HepG2 (cell line): ENCODE measurements at regions not wholly inside any gene's neighbourhood (a gene's known extent, or its start where the extent isn't known, plus 50 kb on each side); places are given as distances from the start of the nearest gene placed in this dataset.

Experiments used
- ATAC-seq: fragments of 200-7000 bp; cut with Tn5 transposase; 3 replicates; pipeline ENCODE4 v1.9.1; 2020; ENCODE audit warnings: mild to moderate bottlenecking, moderate library complexity
- BruUV-seq: library from RNA; stranded (reverse); fragments of 400-500 nt; replicated peaks from 2 replicates; lab custom pipeline; 2021; lab: Mats Ljungman, UMichigan
- CTCF ChIA-PET: fragments of 300-600 bp; formaldehyde crosslinking; extraction: SDS; loops from one replicate; lab custom pipeline; 2021; ENCODE audit warnings: low total read pairs, inconsistent platforms, low intra/inter-chr PET ratio; lab: Yijun Ruan, JAX
- POLR2A ChIA-PET: fragments of 350-600 bp; sonication (Branson Sonifier 250); formaldehyde crosslinking; loops from one replicate; lab custom pipeline; 2020; ENCODE audit warnings: antibody characterized with exemption, inconsistent platforms; lab: Yijun Ruan, JAX
- DNase-seq: peaks from one replicate; pipeline ENCODE4 v3.0.0-alpha.2; 2015; ENCODE audit warnings: low spot score
- FAIRE-seq: peaks from 3 replicates; lab custom pipeline; 2011; peaks lifted over from hg19 to GRCh38; lab: Jason Lieb, UNC
- H2AFZ ChIP-seq: one replicate; pipeline ENCODE4 v1.6.1; 2011; ENCODE audit warnings: low read length, inconsistent platforms
- H3K27ac ChIP-seq: fragments of 300-600 bp; 3 replicates; pipeline ENCODE4 v1.8.0; 2011; ENCODE audit warnings: mixed run types, mild to moderate bottlenecking, mixed read lengths, low read length, inconsistent platforms; ENCODE audit not compliant: insufficient read depth; ENCODE audit errors: extremely low read length
- H3K27me3 ChIP-seq, 2 experiments: fragments of 200-600 bp in 1 of 2; 2 replicates in 1 of 2; 3 replicates in 1 of 2; pipeline versions ENCODE4 v1.6.0 to v1.8.0; 2011; ENCODE audit warnings: low read length in 2 of 2, mild to moderate bottlenecking in 2 of 2, moderate library complexity in 2 of 2, inconsistent platforms in 1 of 2; ENCODE audit not compliant: insufficient read depth in 2 of 2, control insufficient read depth in 1 of 2
- H3K36me3 ChIP-seq, 2 experiments: fragments of 200-600 bp in 1 of 2; replicated peaks in 1 of 2; 2 replicates in 1 of 2; 3 replicates in 1 of 2; pipeline versions ENCODE4 v1.5.1 to v1.8.0; 2011; ENCODE audit warnings: low read length in 2 of 2, inconsistent platforms in 1 of 2; ENCODE audit not compliant: insufficient read depth in 2 of 2, control insufficient read depth in 1 of 2
- H3K4me1 ChIP-seq: 2 replicates; pipeline ENCODE4 v1.5.1; 2012; ENCODE audit warnings: low read length, inconsistent platforms; ENCODE audit not compliant: insufficient read depth
- H3K4me2 ChIP-seq: 2 replicates; pipeline ENCODE4 v1.6.0; 2011; ENCODE audit warnings: low read depth, low read length, inconsistent platforms
- H3K4me3 ChIP-seq, 3 experiments: fragments of 200-600 bp in 1 of 3; sonication (generic), shearing (Covaris generic) in 1 of 3; replicated peaks in 1 of 3; 2 replicates each; pipeline ENCODE4 v1.5.1; 2011 to 2016; ENCODE audit warnings: low read length in 3 of 3, inconsistent platforms in 2 of 3, low read depth in 2 of 3, mild to moderate bottlenecking in 2 of 3, control low read depth in 1 of 3, mixed read lengths in 1 of 3; ENCODE audit not compliant: insufficient read depth in 1 of 3
- H3K79me2 ChIP-seq: one replicate; pipeline ENCODE4 v1.6.1; 2011; ENCODE audit warnings: low read length, inconsistent platforms; ENCODE audit not compliant: insufficient read depth
- H3K9ac ChIP-seq: 2 replicates; pipeline ENCODE4 v1.6.0; 2011; ENCODE audit warnings: mild to moderate bottlenecking, low read depth, low read length, inconsistent platforms; ENCODE audit not compliant: insufficient read depth
- H3K9me3 ChIP-seq: 2 replicates; pipeline ENCODE4 v1.5.1; 2012; ENCODE audit warnings: mild to moderate bottlenecking, low read length
- H4K20me1 ChIP-seq: 2 replicates; pipeline ENCODE4 v1.6.0; 2011; ENCODE audit warnings: inconsistent platforms, mild to moderate bottlenecking, low read length, moderate library complexity; ENCODE audit not compliant: insufficient read depth
- BRD4 ChIP-seq: sonication (generic); formaldehyde crosslinking; IDR thresholded peaks from 2 replicates; pipeline ENCODE4 v1.4.0; 2020; ENCODE audit warnings: missing genetic modification reagents
- DR1 ChIP-seq: sonication (generic); formaldehyde crosslinking; IDR thresholded peaks from 2 replicates; pipeline ENCODE4 v1.8.0; 2021; ENCODE audit warnings: mild to moderate bottlenecking, missing genetic modification reagents, inconsistent platforms
- MIXL1 ChIP-seq: IDR thresholded peaks from 2 replicates; pipeline ENCODE4 v1.6.1; 2016
- NR1H2 ChIP-seq: sonication (generic); formaldehyde crosslinking; IDR thresholded peaks from 2 replicates; pipeline ENCODE4 v1.8.1; 2022; ENCODE audit warnings: low read depth, missing genetic modification reagents, borderline replicate concordance
- SMAD1 ChIP-seq: sonication (generic); formaldehyde crosslinking; IDR thresholded peaks from 2 replicates; pipeline ENCODE4 v1.4.0; 2020; ENCODE audit warnings: missing genetic modification reagents, low read depth, mild to moderate bottlenecking, borderline replicate concordance
- YEATS2 ChIP-seq: sonication (generic); formaldehyde crosslinking; IDR thresholded peaks from 2 replicates; pipeline ENCODE4 v1.4.0; 2020; ENCODE audit warnings: missing genetic modification reagents, borderline replicate concordance
- ZMYM4 ChIP-seq: sonication (generic); formaldehyde crosslinking; IDR thresholded peaks from 2 replicates; pipeline ENCODE4 v1.8.1; 2023; ENCODE audit warnings: mild to moderate bottlenecking, missing genetic modification reagents
- ZNF264 ChIP-seq: sonication (generic); formaldehyde crosslinking; IDR thresholded peaks from 2 replicates; pipeline ENCODE4 v1.4.0; 2020; ENCODE audit warnings: missing genetic modification reagents
- ZNF33B ChIP-seq: sonication (generic); formaldehyde crosslinking; IDR thresholded peaks from 2 replicates; pipeline ENCODE4 v1.5.1; 2020; ENCODE audit warnings: mild to moderate bottlenecking, missing genetic modification reagents
- ZNF496 ChIP-seq: sonication (generic); formaldehyde crosslinking; IDR thresholded peaks from 2 replicates; pipeline ENCODE4 v1.8.1; 2023; ENCODE audit warnings: mild to moderate bottlenecking, moderate library complexity, missing genetic modification reagents; ENCODE audit not compliant: insufficient replicate concordance
- ZNF563 ChIP-seq: sonication (generic); formaldehyde crosslinking; IDR thresholded peaks from 2 replicates; pipeline ENCODE4 v1.8.0; 2022; ENCODE audit warnings: mild to moderate bottlenecking, moderate library complexity, missing genetic modification reagents
- ZNF737 ChIP-seq: sonication (generic); formaldehyde crosslinking; IDR thresholded peaks from 2 replicates; pipeline ENCODE4 v1.5.0; 2020; ENCODE audit warnings: missing genetic modification reagents, mild to moderate bottlenecking, borderline replicate concordance
- ZNF83 ChIP-seq: sonication (generic); formaldehyde crosslinking; IDR thresholded peaks from 2 replicates; pipeline ENCODE4 v1.4.0; 2020; ENCODE audit warnings: missing genetic modification reagents, mild to moderate bottlenecking, borderline replicate concordance
- WGBS: methylation state at CpG from one replicate; pipeline ENCODE4 v1.1.6; 2017; ENCODE audit warnings: low lambda C conversion rate; 5-methylcytosine and 5-hydroxymethylcytosine counted together
- in situ Hi-C: cut with HindIII; loops from 2 replicates; pipeline ENCODE4 v1.10.0; 2017; ENCODE audit warnings: low pct_unique_long_range_greater_than_20kb; ENCODE audit not compliant: extremely low pct_ligation_motif_present
- intact Hi-C: fragments of 100-400 bp; cut with micrococcal nuclease; formaldehyde crosslinking; loops from one replicate; pipeline ENCODE4 v1.10.0; 2022; ENCODE audit not compliant: unreplicated experiment
- TF ChIP-seq, protein P1 (sequence below): sonication (generic); formaldehyde crosslinking; IDR thresholded peaks from 2 replicates; pipeline ENCODE4 v1.5.1; 2020; ENCODE audit warnings: mild to moderate bottlenecking, missing genetic modification reagents, moderate library complexity
- TF ChIP-seq, protein P2 (sequence below): sonication (generic); formaldehyde crosslinking; IDR thresholded peaks from 2 replicates; pipeline ENCODE4 v1.5.1; 2020; ENCODE audit warnings: mild to moderate bottlenecking, missing genetic modification reagents, borderline replicate concordance
- TF ChIP-seq, protein P3 (sequence below): sonication (generic); formaldehyde crosslinking; IDR thresholded peaks from 2 replicates; pipeline ENCODE4 v1.5.0; 2020; ENCODE audit warnings: missing genetic modification reagents
- TF ChIP-seq, protein P4 (sequence below): sonication (generic); formaldehyde crosslinking; IDR thresholded peaks from 2 replicates; pipeline ENCODE4 v1.8.1; 2023; ENCODE audit warnings: mild to moderate bottlenecking, inconsistent platforms, moderate library complexity, missing genetic modification reagents, borderline replicate concordance

DNA sequence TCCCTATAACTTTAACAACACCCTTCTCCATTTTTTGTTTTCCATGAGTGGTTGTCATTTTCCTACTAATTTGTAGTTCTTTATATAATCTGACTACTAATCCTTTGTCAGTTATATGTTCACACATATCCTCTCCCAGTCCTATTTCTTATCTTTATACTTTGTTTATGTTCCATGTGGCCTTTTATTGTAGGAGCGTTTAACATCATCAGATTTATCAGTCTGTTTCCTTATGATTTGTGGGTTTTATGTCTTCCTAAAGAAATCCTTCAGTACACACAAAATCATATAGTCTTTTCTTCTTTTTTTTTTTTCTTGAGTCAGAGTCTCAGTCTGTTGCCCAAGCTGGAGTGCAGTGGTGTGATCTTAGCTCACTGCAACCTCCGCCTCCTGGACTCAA lies 204.9 kb upstream of the SPRY1 start:
- ATAC-seq (no peak), FAIRE-seq (no peak), DNase-seq (no peak)
- Histone ChIP-seq H3K4me2 (no peak overlapping the region), H3K27ac (no peak overlapping the region), H3K36me3 (no peaks in the 10 kb centered on the region), H3K4me3 (no peak overlapping the region), H3K9me3 (no peaks in the 10 kb centered on the region), H3K9ac (no peak overlapping the region), H3K4me1 (no peaks in the 10 kb centered on the region), H3K27me3 (no peaks in the 10 kb centered on the region), H2AFZ (no peak overlapping the region), H4K20me1 (no peaks in the 10 kb centered on the region), H3K79me2 (no peaks in the 10 kb centered on the region)
- intact Hi-C loops (no loop called here), in situ Hi-C loops (no loop called here)
- no peak for TF ChIP-seq DR1 (CRISPR knock-in tag)
- no peak for TF ChIP-seq NR1H2
- no peak for TF ChIP-seq MIXL1 (CRISPR knock-in tag)
- TF ChIP-seq ZNF563, result no peak
- TF ChIP-seq, protein P1, sequence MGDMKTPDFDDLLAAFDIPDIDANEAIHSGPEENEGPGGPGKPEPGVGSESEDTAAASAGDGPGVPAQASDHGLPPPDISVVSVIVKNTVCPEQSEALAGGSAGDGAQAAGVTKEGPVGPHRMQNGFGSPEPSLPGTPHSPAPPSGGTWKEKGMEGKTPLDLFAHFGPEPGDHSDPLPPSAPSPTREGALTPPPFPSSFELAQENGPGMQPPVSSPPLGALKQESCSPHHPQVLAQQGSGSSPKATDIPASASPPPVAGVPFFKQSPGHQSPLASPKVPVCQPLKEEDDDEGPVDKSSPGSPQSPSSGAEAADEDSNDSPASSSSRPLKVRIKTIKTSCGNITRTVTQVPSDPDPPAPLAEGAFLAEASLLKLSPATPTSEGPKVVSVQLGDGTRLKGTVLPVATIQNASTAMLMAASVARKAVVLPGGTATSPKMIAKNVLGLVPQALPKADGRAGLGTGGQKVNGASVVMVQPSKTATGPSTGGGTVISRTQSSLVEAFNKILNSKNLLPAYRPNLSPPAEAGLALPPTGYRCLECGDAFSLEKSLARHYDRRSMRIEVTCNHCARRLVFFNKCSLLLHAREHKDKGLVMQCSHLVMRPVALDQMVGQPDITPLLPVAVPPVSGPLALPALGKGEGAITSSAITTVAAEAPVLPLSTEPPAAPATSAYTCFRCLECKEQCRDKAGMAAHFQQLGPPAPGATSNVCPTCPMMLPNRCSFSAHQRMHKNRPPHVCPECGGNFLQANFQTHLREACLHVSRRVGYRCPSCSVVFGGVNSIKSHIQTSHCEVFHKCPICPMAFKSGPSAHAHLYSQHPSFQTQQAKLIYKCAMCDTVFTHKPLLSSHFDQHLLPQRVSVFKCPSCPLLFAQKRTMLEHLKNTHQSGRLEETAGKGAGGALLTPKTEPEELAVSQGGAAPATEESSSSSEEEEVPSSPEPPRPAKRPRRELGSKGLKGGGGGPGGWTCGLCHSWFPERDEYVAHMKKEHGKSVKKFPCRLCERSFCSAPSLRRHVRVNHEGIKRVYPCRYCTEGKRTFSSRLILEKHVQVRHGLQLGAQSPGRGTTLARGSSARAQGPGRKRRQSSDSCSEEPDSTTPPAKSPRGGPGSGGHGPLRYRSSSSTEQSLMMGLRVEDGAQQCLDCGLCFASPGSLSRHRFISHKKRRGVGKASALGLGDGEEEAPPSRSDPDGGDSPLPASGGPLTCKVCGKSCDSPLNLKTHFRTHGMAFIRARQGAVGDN (CRISPR knock-in tag), result no peak
- no peak for TF ChIP-seq ZNF83 (CRISPR knock-in tag)
- TF ChIP-seq ZNF737 (CRISPR knock-in tag), result no peak
- TF ChIP-seq ZNF264 (CRISPR knock-in tag), result no peak
- TF ChIP-seq ZNF33B (CRISPR knock-in tag), result no peak
- TF ChIP-seq, protein P2, sequence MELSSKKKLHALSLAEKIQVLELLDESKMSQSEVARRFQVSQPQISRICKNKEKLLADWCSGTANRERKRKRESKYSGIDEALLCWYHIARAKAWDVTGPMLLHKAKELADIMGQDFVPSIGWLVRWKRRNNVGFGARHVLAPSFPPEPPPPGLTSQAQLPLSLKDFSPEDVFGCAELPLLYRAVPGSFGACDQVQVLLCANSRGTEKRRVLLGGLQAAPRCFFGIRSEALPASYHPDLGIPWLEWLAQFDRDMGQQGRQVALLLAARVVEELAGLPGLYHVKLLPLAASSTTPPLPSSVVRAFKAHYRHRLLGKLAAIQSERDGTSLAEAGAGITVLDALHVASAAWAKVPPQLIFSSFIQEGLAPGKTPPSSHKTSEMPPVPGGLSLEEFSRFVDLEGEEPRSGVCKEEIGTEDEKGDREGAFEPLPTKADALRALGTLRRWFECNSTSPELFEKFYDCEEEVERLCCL, result no peak
- TF ChIP-seq, protein P3, sequence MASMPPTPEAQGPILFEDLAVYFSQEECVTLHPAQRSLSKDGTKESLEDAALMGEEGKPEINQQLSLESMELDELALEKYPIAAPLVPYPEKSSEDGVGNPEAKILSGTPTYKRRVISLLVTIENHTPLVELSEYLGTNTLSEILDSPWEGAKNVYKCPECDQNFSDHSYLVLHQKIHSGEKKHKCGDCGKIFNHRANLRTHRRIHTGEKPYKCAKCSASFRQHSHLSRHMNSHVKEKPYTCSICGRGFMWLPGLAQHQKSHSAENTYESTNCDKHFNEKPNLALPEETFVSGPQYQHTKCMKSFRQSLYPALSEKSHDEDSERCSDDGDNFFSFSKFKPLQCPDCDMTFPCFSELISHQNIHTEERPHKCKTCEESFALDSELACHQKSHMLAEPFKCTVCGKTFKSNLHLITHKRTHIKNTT (CRISPR knock-in tag), result no peak
- TF ChIP-seq ZMYM4 (CRISPR knock-in tag), result no peak
- no peak for TF ChIP-seq ZNF496 (CRISPR knock-in tag)
- TF ChIP-seq BRD4 (CRISPR knock-in tag), result no peak
- no peak for TF ChIP-seq SMAD1 (CRISPR knock-in tag)
- TF ChIP-seq, protein P4, sequence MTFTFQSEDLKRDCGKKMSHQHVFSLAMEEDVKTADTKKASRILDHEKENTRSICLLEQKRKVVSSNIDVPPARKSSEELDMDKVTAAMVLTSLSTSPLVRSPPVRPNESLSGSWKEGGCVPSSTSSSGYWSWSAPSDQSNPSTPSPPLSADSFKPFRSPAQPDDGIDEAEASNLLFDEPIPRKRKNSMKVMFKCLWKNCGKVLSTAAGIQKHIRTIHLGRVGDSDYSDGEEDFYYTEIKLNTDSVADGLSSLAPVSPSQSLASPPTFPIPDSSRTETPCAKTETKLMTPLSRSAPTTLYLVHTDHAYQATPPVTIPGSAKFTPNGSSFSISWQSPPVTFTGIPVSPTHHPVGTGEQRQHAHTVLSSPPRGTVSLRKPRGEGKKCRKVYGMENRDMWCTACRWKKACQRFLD (CRISPR knock-in tag), result no peak
- no peak for TF ChIP-seq YEATS2 (CRISPR knock-in tag)
- ChIA-PET CTCF (no interaction called here), POLR2A (no interaction called here)
- 49% methylated on average over 2 of the region's 2 CpGs for WGBS
- no TSS peak for BruUV-seq
